ENCODE measurements at regions not wholly inside any gene's neighbourhood (a gene's known extent, or its start where the extent isn't known, plus 50 kb on each side); places are given as distances from the start of the nearest gene placed in this dataset.

GRCh38 chr3:162765524-162765923 lies 1268.9 kb downstream of the OTOL1 start:
- no peak for TF ChIP-seq EZH2 (IDR thresholded peaks at IDR 0.05)
- no peak for TF ChIP-seq POLR2AphosphoS5 (IDR thresholded peaks at IDR 0.05; ENCODE audit: low read depth, low read length)

All from HCT116 (cell line).